Pons (tissue), 1 donor: ENCODE measurements at regions not wholly inside any gene's neighbourhood (a gene's known extent, or its start where the extent isn't known, plus 50 kb on each side); places are given as distances from the start of the nearest gene placed in this dataset.
"Not testable (repeated sequence)": the region's sequence is repeated elsewhere in the genome, so short reads cannot be mapped to it uniquely, and the experiment has no call there.

ENCODE experiments used
- DNase-seq: peaks from one replicate; pipeline ENCODE4 v3.0.0-alpha.2; 2016; ENCODE audit warnings: low spot score

GRCh38 chr4:187491286-187491685 is 504.3 kb upstream of the ZFP42 start:
- DNase-seq: no peak

- no peak for DNase-seq
These were observed 503.6 kb upstream of the ZFP42 start for GRCh38 chr4:187491959-187492358.

GRCh38 chr4:187493661-187494060 is 501.9 kb upstream of the ZFP42 start:
- DNase-seq: no peak

GRCh38 chr4:187499956-187500355 is 495.6 kb upstream of the ZFP42 start:
- DNase-seq: no peak

GRCh38 chr4:187500796-187501195 is 494.8 kb upstream of the ZFP42 start:
- no peak for DNase-seq

- DNase-seq: no peak
These were observed 493.8 kb upstream of the ZFP42 start for GRCh38 chr4:187501731-187502130.

GRCh38 chr4:187504974-187505797 is 490.4 kb upstream of the ZFP42 start:
- DNase-seq: no peak

- not testable (repeated sequence) for DNase-seq
These were observed 489.8 kb upstream of the ZFP42 start for GRCh38 chr4:187505798-187506141.

- DNase-seq: no peak
These were observed 479.3 kb upstream of the ZFP42 start for GRCh38 chr4:187516224-187516623.

- no peak for DNase-seq
These were observed 453.9 kb upstream of the ZFP42 start for GRCh38 chr4:187541666-187542065.

- DNase-seq: no peak
These were observed 451.0 kb upstream of the ZFP42 start for GRCh38 chr4:187544461-187545053.

GRCh38 chr4:187547316-187547715 is 448.3 kb upstream of the ZFP42 start:
- DNase-seq: no peak

- DNase-seq: no peak
These were observed 445.2 kb upstream of the ZFP42 start for GRCh38 chr4:187550256-187550950.

- no peak for DNase-seq
These were observed 442.8 kb upstream of the ZFP42 start for GRCh38 chr4:187552781-187553180.

GRCh38 chr4:187555174-187555573 is 440.4 kb upstream of the ZFP42 start:
- DNase-seq: no peak

GRCh38 chr4:187558391-187558790 is 437.2 kb upstream of the ZFP42 start:
- no peak for DNase-seq

- DNase-seq: no peak
These were observed 433.2 kb upstream of the ZFP42 start for GRCh38 chr4:187562345-187562744.

- DNase-seq: no peak
These were observed 430.2 kb upstream of the ZFP42 start for GRCh38 chr4:187565416-187565815.

- DNase-seq: no peak
These were observed 425.7 kb upstream of the ZFP42 start for GRCh38 chr4:187569871-187570270.

GRCh38 chr4:187575706-187576105 is 419.9 kb upstream of the ZFP42 start:
- no peak for DNase-seq

- DNase-seq: no peak
These were observed 418.8 kb upstream of the ZFP42 start for GRCh38 chr4:187576751-187577150.

GRCh38 chr4:187577941-187578480 is 417.6 kb upstream of the ZFP42 start:
- DNase-seq: no peak

GRCh38 chr4:187586892-187587291 is 408.7 kb upstream of the ZFP42 start:
- DNase-seq: no peak
